ENCODE measurements at regions not wholly inside any gene's neighbourhood (a gene's known extent, or its start where the extent isn't known, plus 50 kb on each side); places are given as distances from the start of the nearest gene placed in this dataset.

DNA sequence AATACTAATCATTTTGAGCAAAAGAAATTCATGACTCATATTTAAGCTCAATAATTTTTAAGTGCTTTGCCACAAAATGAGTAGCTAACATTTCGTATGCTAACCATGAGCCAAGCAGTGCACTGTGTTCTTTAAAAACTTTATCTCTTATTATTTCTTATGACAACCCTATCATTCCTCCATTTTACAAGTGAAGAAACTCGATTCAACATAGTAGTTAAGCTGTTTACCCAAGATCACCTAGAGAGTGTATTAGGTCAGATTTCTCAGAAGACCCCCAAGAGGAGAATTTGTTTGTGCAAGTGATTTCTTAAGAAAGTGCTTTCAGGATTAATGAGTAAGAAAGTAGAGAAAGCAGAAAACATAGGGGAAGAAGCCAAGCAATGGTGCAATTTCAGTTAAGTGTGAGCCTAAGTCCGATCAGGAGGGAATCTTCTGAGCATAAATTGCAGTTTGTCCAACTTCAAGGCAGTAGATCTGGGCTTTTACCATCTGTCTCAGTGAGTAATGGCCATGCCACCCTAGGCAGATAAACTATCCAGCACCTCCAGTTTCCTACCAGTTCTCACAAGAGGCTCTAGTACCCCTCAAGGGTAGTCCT lies 202.7 kb downstream of the SCG2 start:
- H3K79me1 ChIP-seq (ENCODE audit: low read depth, low read length): no peaks in the 10 kb centered on the region
- no peak overlapping the region for H3K27ac ChIP-seq (ENCODE audit: low read depth, low read length)
- no peak overlapping the region for H2BK20ac ChIP-seq (ENCODE audit: low read length)
- H2BK120ac ChIP-seq (replicated peaks; ENCODE audit: low read depth, low read length): no peak overlapping the region
- no peak overlapping the region for H3K56ac ChIP-seq (replicated peaks; ENCODE audit: insufficient read length, low read depth, low read length)
- H3K23me2 ChIP-seq (ENCODE audit: low read depth, low read length): no peaks in the 10 kb centered on the region
- H3K4me3 ChIP-seq (ENCODE audit: extremely low read depth in 1 of 4, insufficient read depth in 2 of 4, low read depth in 3 of 4, low read length in 4 of 4): no peak overlapping the region
- no peak overlapping the region for H3K9ac ChIP-seq (replicated peaks in 1 of 4; ENCODE audit: extremely low read depth in 1 of 4, low read depth in 3 of 4, low read length in 3 of 4)
- 0 out of 2 replicates have a peak overlapping the region, but pooled peaks have one; percentile 2 for H2AFZ ChIP-seq (ENCODE audit: low read length)
- no peak overlapping the region for H3K23ac ChIP-seq (ENCODE audit: insufficient read length)
- TF ChIP-seq SIX5 (IDR thresholded peaks at IDR 0.05; ENCODE audit: low read depth, low read length) (no peak), BACH1 (IDR thresholded peaks at IDR 0.05; ENCODE audit: low read length) (no peak), POLR2AphosphoS5 (IDR thresholded peaks at IDR 0.05; ENCODE audit: low read depth, low read length) (no peak), JUND (IDR thresholded peaks at IDR 0.05; ENCODE audit: low read length) (no peak), TCF12 (IDR thresholded peaks at IDR 0.05; ENCODE audit: low read depth, low read length) (no peak), KDM1A (IDR thresholded peaks at IDR 0.05; ENCODE audit: borderline replicate concordance, low read length) (no peak), SIN3A (conservative IDR thresholded peaks at IDR 0.05 in 1 of 2, IDR thresholded peaks at IDR 0.05 in 1 of 2; ENCODE audit: low read depth in 1 of 2, low read length in 2 of 2) (no peak), CHD2 (IDR thresholded peaks at IDR 0.05; ENCODE audit: low read length) (no peak)
- TF ChIP-seq, protein P1, sequence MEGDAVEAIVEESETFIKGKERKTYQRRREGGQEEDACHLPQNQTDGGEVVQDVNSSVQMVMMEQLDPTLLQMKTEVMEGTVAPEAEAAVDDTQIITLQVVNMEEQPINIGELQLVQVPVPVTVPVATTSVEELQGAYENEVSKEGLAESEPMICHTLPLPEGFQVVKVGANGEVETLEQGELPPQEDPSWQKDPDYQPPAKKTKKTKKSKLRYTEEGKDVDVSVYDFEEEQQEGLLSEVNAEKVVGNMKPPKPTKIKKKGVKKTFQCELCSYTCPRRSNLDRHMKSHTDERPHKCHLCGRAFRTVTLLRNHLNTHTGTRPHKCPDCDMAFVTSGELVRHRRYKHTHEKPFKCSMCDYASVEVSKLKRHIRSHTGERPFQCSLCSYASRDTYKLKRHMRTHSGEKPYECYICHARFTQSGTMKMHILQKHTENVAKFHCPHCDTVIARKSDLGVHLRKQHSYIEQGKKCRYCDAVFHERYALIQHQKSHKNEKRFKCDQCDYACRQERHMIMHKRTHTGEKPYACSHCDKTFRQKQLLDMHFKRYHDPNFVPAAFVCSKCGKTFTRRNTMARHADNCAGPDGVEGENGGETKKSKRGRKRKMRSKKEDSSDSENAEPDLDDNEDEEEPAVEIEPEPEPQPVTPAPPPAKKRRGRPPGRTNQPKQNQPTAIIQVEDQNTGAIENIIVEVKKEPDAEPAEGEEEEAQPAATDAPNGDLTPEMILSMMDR (IDR thresholded peaks at IDR 0.05; ENCODE audit: control extremely low read depth in 1 of 3, insufficient read depth in 1 of 3, low read depth in 1 of 3, low read length in 3 of 3): no peak
- TF ChIP-seq, protein P2, sequence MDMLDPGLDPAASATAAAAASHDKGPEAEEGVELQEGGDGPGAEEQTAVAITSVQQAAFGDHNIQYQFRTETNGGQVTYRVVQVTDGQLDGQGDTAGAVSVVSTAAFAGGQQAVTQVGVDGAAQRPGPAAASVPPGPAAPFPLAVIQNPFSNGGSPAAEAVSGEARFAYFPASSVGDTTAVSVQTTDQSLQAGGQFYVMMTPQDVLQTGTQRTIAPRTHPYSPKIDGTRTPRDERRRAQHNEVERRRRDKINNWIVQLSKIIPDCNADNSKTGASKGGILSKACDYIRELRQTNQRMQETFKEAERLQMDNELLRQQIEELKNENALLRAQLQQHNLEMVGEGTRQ (IDR thresholded peaks at IDR 0.05; ENCODE audit: low read length): no peak
- H2BK5ac ChIP-seq (ENCODE audit: low read depth, low read length): no peak overlapping the region
- no peak for DNase-seq (ENCODE audit: low read depth in 1 of 2, low spot score in 2 of 2)
- H4K5ac ChIP-seq (ENCODE audit: insufficient read length, low read depth, low read length): no peak overlapping the region
- H3K79me2 ChIP-seq (ENCODE audit: control insufficient read depth in 1 of 2, insufficient read depth in 2 of 2, low read length in 2 of 2): no peaks in the 10 kb centered on the region
- H3K9me3 ChIP-seq (ENCODE audit: insufficient read depth in 2 of 2, low read depth in 1 of 2, low read length in 1 of 2): no peaks in the 10 kb centered on the region
- 79% methylated on average over 3 of the region's 3 CpGs; no CpG with 5 or more reads in 1 of the 2 experiments for WGBS, 2 experiments (ENCODE audit: extremely low coverage in 1 of 2, insufficient coverage in 1 of 2, insufficient read length in 1 of 2, insufficient replicate concordance in 2 of 2, low coverage in 1 of 2, low lambda C conversion rate in 2 of 2, missing lambda C conversion rate in 1 of 2)
- no peak overlapping the region for H2BK12ac ChIP-seq (ENCODE audit: low read depth, low read length)
- FAIRE-seq: no peak
- no peak overlapping the region for H3K4ac ChIP-seq (replicated peaks; ENCODE audit: insufficient read length, low read depth, low read length)
- no peaks in the 10 kb centered on the region for H3K36me3 ChIP-seq (ENCODE audit: control insufficient read depth in 2 of 4, insufficient read depth in 4 of 4, low read length in 3 of 4)
- no peak overlapping the region for H3K4me2 ChIP-seq (ENCODE audit: insufficient read depth in 1 of 2, low read depth in 2 of 2, low read length in 2 of 2)
- H4K20me1 ChIP-seq (replicated peaks in 1 of 2; ENCODE audit: control insufficient read depth in 1 of 2, insufficient read depth in 2 of 2, low read length in 2 of 2): no peaks in the 10 kb centered on the region
- no peaks in the 10 kb centered on the region for H3K27me3 ChIP-seq (replicated peaks in 1 of 4; ENCODE audit: control insufficient read depth in 3 of 4, extremely low read depth in 1 of 4, insufficient read depth in 3 of 4, low read length in 3 of 4)
- H3K18ac ChIP-seq (ENCODE audit: extremely low read depth, low read length): no peak overlapping the region
- H3K4me1 ChIP-seq (replicated peaks in 1 of 4; ENCODE audit: control insufficient read depth in 3 of 4, insufficient read depth in 4 of 4, low read length in 3 of 4): no peaks in the 10 kb centered on the region
- H4K8ac ChIP-seq (ENCODE audit: extremely low read depth, insufficient read depth, low read length): no peak overlapping the region
- ChIA-PET CTCF (ENCODE audit: partially characterized antibody) (no interaction called here), POLR2A (ENCODE audit: partially characterized antibody) (interaction anchor here (0.6 kb wide), 1 partner anchor 792 kb away, joined by 3 read pairs; no protein-coding TSS in a partner anchor)
- no peak overlapping the region for H3K14ac ChIP-seq (ENCODE audit: insufficient read length)
- H2BK15ac ChIP-seq (ENCODE audit: low read length): no peak overlapping the region
- no peak overlapping the region for H4K91ac ChIP-seq (replicated peaks; ENCODE audit: insufficient read length, low read length)
- no peak overlapping the region for H2AK5ac ChIP-seq (ENCODE audit: low read depth, low read length)

All from H1 (cell line).